IMR-90 (cell line): ENCODE measurements at regions not wholly inside any gene's neighbourhood (a gene's known extent, or its start where the extent isn't known, plus 50 kb on each side); places are given as distances from the start of the nearest gene placed in this dataset.

Experiments used
- ATAC-seq: fragments of 200-7000 bp; cut with Tn5 transposase; 2 replicates; pipeline ENCODE4 v1.9.1; 2020; ENCODE audit warnings: low read depth, mild to moderate bottlenecking, moderate library complexity
- BruUV-seq: library from RNA; stranded (reverse); fragments of 400-500 nt; replicated peaks from 2 replicates; lab custom pipeline; 2021; lab: Mats Ljungman, UMichigan
- CTCF ChIA-PET: fragments of 300-600 bp; formaldehyde crosslinking; extraction: SDS; loops from one replicate; lab custom pipeline; 2021; ENCODE audit warnings: antibody characterized with exemption; lab: Yijun Ruan, JAX
- POLR2A ChIA-PET: fragments of 300-600 bp; sonication (Branson Sonifier 250); formaldehyde crosslinking; loops from one replicate; lab custom pipeline; 2022; ENCODE audit warnings: antibody characterized with exemption; ENCODE audit not compliant: unreplicated experiment; lab: Charles Lee
- DNase-seq: peaks from one replicate; pipeline ENCODE4 v3.0.0; 2013
- H2AFZ ChIP-seq: replicated peaks from 2 replicates; pipeline ENCODE3; 2013; ENCODE audit warnings: low read length, mild to moderate bottlenecking; ENCODE audit not compliant: poor library complexity
- H2AK5ac ChIP-seq: 2 replicates; pipeline ENCODE4 v1.6.1; 2013; ENCODE audit warnings: low read depth, low read length, inconsistent platforms
- H2AK9ac ChIP-seq: replicated peaks from 2 replicates; pipeline ENCODE3; 2013; ENCODE audit warnings: mild to moderate bottlenecking, low read depth, low read length, moderate library complexity; ENCODE audit not compliant: poor library complexity
- H2BK120ac ChIP-seq: 2 replicates; pipeline ENCODE4 v1.6.1; 2013; ENCODE audit warnings: low read depth, low read length, inconsistent platforms
- H2BK15ac ChIP-seq: 3 replicates; pipeline ENCODE4 v1.6.1; 2013; ENCODE audit warnings: low read depth, low read length, inconsistent platforms
- H2BK20ac ChIP-seq: 2 replicates; pipeline ENCODE4 v1.6.1; 2013; ENCODE audit warnings: low read depth, mild to moderate bottlenecking, inconsistent platforms, low read length, moderate library complexity
- H2BK5ac ChIP-seq: 2 replicates; pipeline ENCODE4 v1.6.1; 2013; ENCODE audit warnings: mild to moderate bottlenecking, low read depth, low read length, inconsistent platforms; ENCODE audit not compliant: poor library complexity, severe bottlenecking
- H3K14ac ChIP-seq: replicated peaks from 2 replicates; pipeline ENCODE4 v1.6.1; 2013; ENCODE audit warnings: low read depth, low read length, inconsistent platforms
- H3K18ac ChIP-seq: 2 replicates; pipeline ENCODE4 v1.6.1; 2013; ENCODE audit warnings: low read depth, low read length, control low read depth
- H3K23ac ChIP-seq: 2 replicates; pipeline ENCODE4 v1.6.1; 2013; ENCODE audit warnings: low read depth, low read length, inconsistent platforms
- H3K27ac ChIP-seq: 2 replicates; pipeline ENCODE4 v1.5.1; 2013; ENCODE audit warnings: mild to moderate bottlenecking, control low read depth, low read length; ENCODE audit not compliant: insufficient read depth
- H3K27me3 ChIP-seq: 2 replicates; pipeline ENCODE4 v1.6.1; 2013; ENCODE audit warnings: low read length; ENCODE audit not compliant: control insufficient read depth, insufficient read depth
- H3K36me3 ChIP-seq: 2 replicates; pipeline ENCODE4 v1.6.1; 2013; ENCODE audit warnings: low read length, mixed read lengths; ENCODE audit not compliant: control insufficient read depth, insufficient read depth
- H3K4ac ChIP-seq: 2 replicates; pipeline ENCODE4 v1.6.1; 2013; ENCODE audit warnings: low read depth, low read length, inconsistent platforms
- H3K4me1 ChIP-seq: 2 replicates; pipeline ENCODE4 v1.6.1; 2013; ENCODE audit warnings: low read length, mixed read lengths; ENCODE audit not compliant: control insufficient read depth, insufficient read depth
- H3K4me2 ChIP-seq: 2 replicates; pipeline ENCODE4 v1.6.1; 2013; ENCODE audit warnings: low read depth, mild to moderate bottlenecking, control low read depth, low read length, moderate library complexity
- H3K4me3 ChIP-seq: 2 replicates; pipeline ENCODE4 v1.5.1; 2013; ENCODE audit warnings: low read depth, mild to moderate bottlenecking, control low read depth, low read length, moderate library complexity; ENCODE audit not compliant: insufficient read depth
- H3K56ac ChIP-seq: 2 replicates; pipeline ENCODE4 v1.6.1; 2013; ENCODE audit warnings: low read length, inconsistent platforms; ENCODE audit not compliant: insufficient read depth; ENCODE audit errors: extremely low read depth
- H3K79me1 ChIP-seq, 2 experiments: 2 replicates each; pipeline ENCODE4 v1.6.1; 2013; ENCODE audit warnings: low read length in 2 of 2, inconsistent platforms in 1 of 2, low read depth in 1 of 2
- H3K9ac ChIP-seq: 2 replicates; pipeline ENCODE4 v1.6.1; 2013; ENCODE audit warnings: low read depth, low read length, control low read depth
- H3K9me1 ChIP-seq: 2 replicates; pipeline ENCODE4 v1.6.1; 2013; ENCODE audit warnings: low read length, inconsistent platforms; ENCODE audit not compliant: insufficient read depth
- H3K9me3 ChIP-seq: 2 replicates; pipeline ENCODE4 v1.6.1; 2013; ENCODE audit warnings: low read length; ENCODE audit not compliant: control insufficient read depth, insufficient read depth
- H4K20me1 ChIP-seq: 2 replicates; pipeline ENCODE4 v1.6.1; 2013; ENCODE audit warnings: low read length, inconsistent platforms; ENCODE audit not compliant: insufficient read depth
- H4K5ac ChIP-seq: 2 replicates; pipeline ENCODE4 v1.6.1; 2013; ENCODE audit warnings: mild to moderate bottlenecking, low read depth, low read length, control low read depth
- H4K8ac ChIP-seq, 2 experiments: 2 replicates each; pipeline ENCODE4 v1.6.1; 2013; ENCODE audit warnings: low read depth in 2 of 2, low read length in 2 of 2, control low read depth in 1 of 2, inconsistent platforms in 1 of 2
- H4K91ac ChIP-seq: 2 replicates; pipeline ENCODE4 v1.6.1; 2013; ENCODE audit warnings: low read depth, low read length, inconsistent platforms; ENCODE audit not compliant: insufficient read depth
- BHLHE40 ChIP-seq: fragments of 150-350 bp; IDR thresholded peaks from 2 replicates; pipeline ENCODE4 v1.6.1; 2016; ENCODE audit warnings: mild to moderate bottlenecking, low read depth, low read length
- CEBPB ChIP-seq: IDR thresholded peaks from 2 replicates; pipeline ENCODE4 v1.6.1; 2012; ENCODE audit warnings: low read depth, low read length, improper control_type of control experiment
- CHD1 ChIP-seq: IDR thresholded peaks from 2 replicates; pipeline ENCODE4 v1.6.1; 2012; ENCODE audit warnings: low read depth, low read length, improper control_type of control experiment
- CTCF ChIP-seq: conservative IDR thresholded peaks from 2 replicates; pipeline ENCODE4 v1.5.1; 2012; ENCODE audit warnings: mild to moderate bottlenecking, low read depth, low read length, improper control_type of control experiment
- ELK1 ChIP-seq: fragments of 150-350 bp; IDR thresholded peaks from 2 replicates; pipeline ENCODE4 v1.6.1; 2016; ENCODE audit warnings: low read depth, mild to moderate bottlenecking, low read length, moderate library complexity, borderline replicate concordance
- FOS ChIP-seq: fragments of 150-350 bp; IDR thresholded peaks from 2 replicates; pipeline ENCODE4 v1.6.1; 2016; ENCODE audit warnings: low read depth, low read length
- MAFK ChIP-seq: IDR thresholded peaks from 2 replicates; pipeline ENCODE4 v1.6.1; 2012; ENCODE audit warnings: low read depth, low read length, improper control_type of control experiment
- MAZ ChIP-seq: IDR thresholded peaks from 2 replicates; pipeline ENCODE4 v1.6.1; 2012; ENCODE audit warnings: low read depth, mild to moderate bottlenecking, low read length, improper control_type of control experiment, moderate library complexity, borderline replicate concordance
- POLR2A ChIP-seq: IDR thresholded peaks from 2 replicates; pipeline ENCODE4 v1.6.1; 2012; ENCODE audit warnings: mild to moderate bottlenecking, low read depth, low read length
- RAD21 ChIP-seq: IDR thresholded peaks from 2 replicates; pipeline ENCODE4 v1.6.1; 2012; ENCODE audit warnings: low read length, improper control_type of control experiment
- RCOR1 ChIP-seq: IDR thresholded peaks from 2 replicates; pipeline ENCODE4 v1.6.1; 2012; ENCODE audit warnings: mild to moderate bottlenecking, low read length, improper control_type of control experiment; ENCODE audit not compliant: insufficient replicate concordance
- SMC3 ChIP-seq: fragments of 150-350 bp; IDR thresholded peaks from 2 replicates; pipeline ENCODE4 v1.6.1; 2016; ENCODE audit warnings: low read depth, mild to moderate bottlenecking, antibody characterized with exemption, low read length, moderate library complexity
- WGBS, 2 experiments: methylation state at CpG; one replicate each; pipeline versions ENCODE4 v1.1.5 to v1.1.7; 2013; ENCODE audit warnings: missing lambda C conversion rate in 2 of 2; ENCODE audit not compliant: insufficient read length in 1 of 2; ENCODE audit errors: extremely low coverage in 2 of 2; 5-methylcytosine and 5-hydroxymethylcytosine counted together
- dilution Hi-C: fragments of 300-500 bp; cut with HindIII; formaldehyde crosslinking; loops from one replicate; pipeline ENCODE4 v1.14.3; 2018; ENCODE audit warnings: low sequenced_read_pairs; ENCODE audit not compliant: unreplicated experiment
- in situ Hi-C: fragments of 300-500 bp; cut with MboI; formaldehyde crosslinking; loops from 3 replicates; pipeline ENCODE4 v1.14.3; 2019; ENCODE audit warnings: low sequenced_read_pairs, inconsistent platforms, mixed read lengths
- intact Hi-C: fragments of 100-400 bp; cut with micrococcal nuclease; formaldehyde crosslinking; loops from 2 replicates; pipeline ENCODE4 v1.10.0; 2022
- TF ChIP-seq, protein P1 (sequence below): fragments of 150-350 bp; IDR thresholded peaks from 2 replicates; pipeline ENCODE4 v1.6.1; 2017; ENCODE audit warnings: mild to moderate bottlenecking, antibody characterized with exemption, low read length, low read depth

GRCh38 chr1:101301446-101302057 is 64.7 kb downstream of the S1PR1 start:
- H3K36me3 ChIP-seq, result no peaks in the 10 kb centered on the region
- H3K9ac ChIP-seq, result no peak overlapping the region
- no peak overlapping the region for H2BK5ac ChIP-seq
- H3K4ac ChIP-seq, result no peak overlapping the region
- H2AK5ac ChIP-seq, result no peak overlapping the region
- no peak overlapping the region for H2BK20ac ChIP-seq
- no peak overlapping the region for H4K91ac ChIP-seq
- dilution Hi-C loops (no loop called here), in situ Hi-C loops (no loop called here), intact Hi-C loops (no loop called here)
- H2AFZ ChIP-seq, result no peak overlapping the region
- no peak overlapping the region for H3K18ac ChIP-seq
- no peak overlapping the region for H3K4me2 ChIP-seq
- 0% methylated on average over 1 of the region's 6 CpGs; no CpG with 5 or more reads in 1 of the 2 experiments for WGBS, 2 experiments
- H3K27me3 ChIP-seq, result peaks cover 4% of the 10 kb centered on the region
- no peaks in the 10 kb centered on the region for H4K20me1 ChIP-seq
- no peak for ATAC-seq
- BruUV-seq, result no TSS peak
- no peak overlapping the region for H3K23ac ChIP-seq
- DNase-seq, result no peak
- no peaks in the 10 kb centered on the region; the same call in none of the 2 replicates for H3K4me1 ChIP-seq
- H3K9me3 ChIP-seq, result no peaks in the 10 kb centered on the region
- TF ChIP-seq BHLHE40 (no peak), POLR2A (no peak), SMC3 (no peak), CHD1 (no peak), MAZ (no peak), CTCF (no peak), CEBPB (no peak), MAFK (no peak), RCOR1 (no peak), FOS (no peak), RAD21 (no peak), ELK1 (no peak)
- TF ChIP-seq, protein P1, sequence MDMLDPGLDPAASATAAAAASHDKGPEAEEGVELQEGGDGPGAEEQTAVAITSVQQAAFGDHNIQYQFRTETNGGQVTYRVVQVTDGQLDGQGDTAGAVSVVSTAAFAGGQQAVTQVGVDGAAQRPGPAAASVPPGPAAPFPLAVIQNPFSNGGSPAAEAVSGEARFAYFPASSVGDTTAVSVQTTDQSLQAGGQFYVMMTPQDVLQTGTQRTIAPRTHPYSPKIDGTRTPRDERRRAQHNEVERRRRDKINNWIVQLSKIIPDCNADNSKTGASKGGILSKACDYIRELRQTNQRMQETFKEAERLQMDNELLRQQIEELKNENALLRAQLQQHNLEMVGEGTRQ, result no peak
- H4K8ac ChIP-seq, result no peak overlapping the region
- no peak overlapping the region for H3K56ac ChIP-seq
- no peaks in the 10 kb centered on the region for H3K79me1 ChIP-seq
- ChIA-PET POLR2A (no interaction called here), CTCF (no interaction called here)
- no peaks in the 10 kb centered on the region for H3K9me1 ChIP-seq
- no peak overlapping the region for H2BK120ac ChIP-seq
- no peak overlapping the region for H3K14ac ChIP-seq
- no peak overlapping the region for H3K27ac ChIP-seq
- no peak overlapping the region for H2AK9ac ChIP-seq
- H2BK15ac ChIP-seq, result no peak overlapping the region
- no peak overlapping the region for H4K5ac ChIP-seq
- no peak overlapping the region for H3K4me3 ChIP-seq
